Epithelial cell of prostate (primary cell): ENCODE measurements at regions not wholly inside any gene's neighbourhood (a gene's known extent, or its start where the extent isn't known, plus 50 kb on each side); places are given as distances from the start of the nearest gene placed in this dataset.
"Not testable (repeated sequence)": the region's sequence is repeated elsewhere in the genome, so short reads cannot be mapped to it uniquely, and the experiment has no call there.

Experiments used
- DNase-seq: peaks from one replicate; pipeline ENCODE4 v3.0.0-alpha.2; 2011; ENCODE audit warnings: low read depth, low spot score
- H3K27ac ChIP-seq: fragments of 450-650 bp; 2 replicates; pipeline ENCODE4 v1.5.1; 2017; ENCODE audit warnings: mild to moderate bottlenecking

- no peak for DNase-seq
- no peak overlapping the region for H3K27ac ChIP-seq
Measured at GRCh38 chr6:67073938-67074337, 1366.9 kb upstream of the EYS start.

GRCh38 chr6:67068781-67069180 lies 1361.8 kb upstream of the EYS start:
- H3K27ac ChIP-seq, result no peak overlapping the region
- no peak for DNase-seq

GRCh38 chr6:67064323-67064722 lies 1357.3 kb upstream of the EYS start:
- no peak for DNase-seq

GRCh38 chr6:67047996-67048395 lies 1341.0 kb upstream of the EYS start:
- no peak overlapping the region for H3K27ac ChIP-seq
- DNase-seq, result no peak

More at GRCh38 chr6:67064323-67064722, 1357.3 kb upstream of the EYS start:
- no peak overlapping the region for H3K27ac ChIP-seq

- no peak overlapping the region for H3K27ac ChIP-seq
- no peak for DNase-seq
Measured at GRCh38 chr6:67045076-67045475, 1338.0 kb upstream of the EYS start.

GRCh38 chr6:67031451-67031850 lies 1324.4 kb upstream of the EYS start:
- DNase-seq, result no peak

GRCh38 chr6:67030861-67031260 lies 1323.8 kb upstream of the EYS start:
- no peak for DNase-seq
- no peak overlapping the region for H3K27ac ChIP-seq

More at GRCh38 chr6:67031451-67031850, 1324.4 kb upstream of the EYS start:
- H3K27ac ChIP-seq, result no peak overlapping the region

GRCh38 chr6:67016921-67017460 lies 1310.0 kb upstream of the EYS start:
- no peak overlapping the region for H3K27ac ChIP-seq
- DNase-seq, result no peak

GRCh38 chr6:67011441-67011840 lies 1304.4 kb upstream of the EYS start:
- DNase-seq, result no peak
- H3K27ac ChIP-seq, result no peak overlapping the region

GRCh38 chr6:67009818-67010217 lies 1302.8 kb upstream of the EYS start:
- no peak for DNase-seq
- H3K27ac ChIP-seq, result no peak overlapping the region

- no peak for DNase-seq
- H3K27ac ChIP-seq, result no peak overlapping the region
Measured at GRCh38 chr6:67003844-67004243, 1296.8 kb upstream of the EYS start.

GRCh38 chr6:67000121-67000520 lies 1293.1 kb upstream of the EYS start:
- no peak overlapping the region for H3K27ac ChIP-seq
- DNase-seq, result no peak

GRCh38 chr6:66997579-66997978 lies 1290.6 kb upstream of the EYS start:
- not testable (repeated sequence) for DNase-seq, H3K27ac ChIP-seq

GRCh38 chr6:66995669-66996068 lies 1288.6 kb upstream of the EYS start:
- no peak for DNase-seq
- H3K27ac ChIP-seq, result no peak overlapping the region

- not testable (repeated sequence) for DNase-seq, H3K27ac ChIP-seq
Measured at GRCh38 chr6:66993708-66994107, 1286.7 kb upstream of the EYS start.

GRCh38 chr6:66993272-66993671 lies 1286.2 kb upstream of the EYS start:
- no peak overlapping the region for H3K27ac ChIP-seq
- DNase-seq, result no peak

GRCh38 chr6:66992660-66993059 lies 1285.6 kb upstream of the EYS start:
- no peak overlapping the region for H3K27ac ChIP-seq
- no peak for DNase-seq

GRCh38 chr6:66986940-66987339 lies 1279.9 kb upstream of the EYS start:
- H3K27ac ChIP-seq, result no peak overlapping the region
- no peak for DNase-seq

- DNase-seq, result no peak
Measured at GRCh38 chr6:66985816-66986215, 1278.8 kb upstream of the EYS start.

GRCh38 chr6:66970373-66970772 lies 1263.3 kb upstream of the EYS start:
- no peak for DNase-seq
- H3K27ac ChIP-seq, result no peak overlapping the region

More at GRCh38 chr6:66985816-66986215, 1278.8 kb upstream of the EYS start:
- no peak overlapping the region for H3K27ac ChIP-seq

GRCh38 chr6:66965227-66965626 lies 1258.2 kb upstream of the EYS start:
- DNase-seq, result no peak
- H3K27ac ChIP-seq, result no peak overlapping the region

- no peak overlapping the region for H3K27ac ChIP-seq
- DNase-seq, result no peak
Measured at GRCh38 chr6:66964216-66964615, 1257.2 kb upstream of the EYS start.

GRCh38 chr6:66962082-66962481 lies 1255.1 kb upstream of the EYS start:
- DNase-seq, result no peak
- no peak overlapping the region for H3K27ac ChIP-seq
